ENCODE measurements at regions not wholly inside any gene's neighbourhood (a gene's known extent, or its start where the extent isn't known, plus 50 kb on each side); places are given as distances from the start of the nearest gene placed in this dataset.
"Not testable (repeated sequence)": the region's sequence is repeated elsewhere in the genome, so short reads cannot be mapped to it uniquely, and the experiment has no call there.

- H3K27ac ChIP-seq; DNase-seq (ENCODE audit: low read depth, low spot score): not testable (repeated sequence)
Measured at GRCh38 chr9:42365244-42365945, 181.9 kb downstream of the SPATA31A6 start.

GRCh38 chr9:42368279-42368881 lies 184.9 kb downstream of the SPATA31A6 start:
- H3K27ac ChIP-seq; DNase-seq (ENCODE audit: low read depth, low spot score): not testable (repeated sequence)

- not testable (repeated sequence) for DNase-seq (ENCODE audit: low read depth, low spot score); H3K27ac ChIP-seq
Measured at GRCh38 chr9:42370172-42370571, 186.7 kb downstream of the SPATA31A6 start.

- not testable (repeated sequence) for DNase-seq (ENCODE audit: low read depth, low spot score); H3K27ac ChIP-seq
Measured at GRCh38 chr9:42371417-42371816, 188.0 kb downstream of the SPATA31A6 start.

GRCh38 chr9:42377530-42378417 lies 194.3 kb downstream of the SPATA31A6 start:
- H3K27ac ChIP-seq; DNase-seq (ENCODE audit: low read depth, low spot score): not testable (repeated sequence)

- H3K27ac ChIP-seq = no peak overlapping the region
- DNase-seq (ENCODE audit: low read depth, low spot score) = no peak
Measured at GRCh38 chr9:42378418-42378815, 195.0 kb downstream of the SPATA31A6 start.

- not testable (repeated sequence) for H3K27ac ChIP-seq; DNase-seq (ENCODE audit: low read depth, low spot score)
Measured at GRCh38 chr9:42379602-42380001, 196.1 kb downstream of the SPATA31A6 start.

- not testable (repeated sequence) for H3K27ac ChIP-seq; DNase-seq (ENCODE audit: low read depth, low spot score)
Measured at GRCh38 chr9:42384585-42384984, 201.1 kb downstream of the SPATA31A6 start.

GRCh38 chr9:42385574-42386120 lies 202.2 kb downstream of the SPATA31A6 start:
- not testable (repeated sequence) for DNase-seq (ENCODE audit: low read depth, low spot score); H3K27ac ChIP-seq

- no peak overlapping the region for H3K27ac ChIP-seq
- DNase-seq (ENCODE audit: low read depth, low spot score) = no peak
Measured at GRCh38 chr9:42386477-42386876, 203.0 kb downstream of the SPATA31A6 start.

GRCh38 chr9:42388146-42388690 lies 204.8 kb downstream of the SPATA31A6 start:
- DNase-seq (ENCODE audit: low read depth, low spot score) = no peak
- no peak overlapping the region for H3K27ac ChIP-seq

GRCh38 chr9:42388846-42389245 lies 205.4 kb downstream of the SPATA31A6 start:
- DNase-seq (ENCODE audit: low read depth, low spot score) = no peak

GRCh38 chr9:42392773-42393455 lies 209.5 kb downstream of the SPATA31A6 start:
- H3K27ac ChIP-seq; DNase-seq (ENCODE audit: low read depth, low spot score): not testable (repeated sequence)

More at GRCh38 chr9:42388846-42389245, 205.4 kb downstream of the SPATA31A6 start:
- H3K27ac ChIP-seq = no peak overlapping the region

GRCh38 chr9:42396318-42396717 lies 212.9 kb downstream of the SPATA31A6 start:
- no peak overlapping the region for H3K27ac ChIP-seq
- DNase-seq (ENCODE audit: low read depth, low spot score) = no peak

- not testable (repeated sequence) for DNase-seq (ENCODE audit: low read depth, low spot score); H3K27ac ChIP-seq
Measured at GRCh38 chr9:42397336-42397735, 213.9 kb downstream of the SPATA31A6 start.

GRCh38 chr9:42402919-42403318 lies 219.5 kb downstream of the SPATA31A6 start:
- not testable (repeated sequence) for H3K27ac ChIP-seq; DNase-seq (ENCODE audit: low read depth, low spot score)

- not testable (repeated sequence) for H3K27ac ChIP-seq; DNase-seq (ENCODE audit: low read depth, low spot score)
Measured at GRCh38 chr9:42409581-42409980, 226.1 kb downstream of the SPATA31A6 start.

GRCh38 chr9:42412354-42412753 lies 228.9 kb downstream of the SPATA31A6 start:
- DNase-seq (ENCODE audit: low read depth, low spot score) = not testable (repeated sequence)

GRCh38 chr9:42414865-42415264 lies 231.4 kb downstream of the SPATA31A6 start:
- not testable (repeated sequence) for H3K27ac ChIP-seq; DNase-seq (ENCODE audit: low read depth, low spot score)

More at GRCh38 chr9:42412354-42412753, 228.9 kb downstream of the SPATA31A6 start:
- H3K27ac ChIP-seq = not testable (repeated sequence)
